SK-N-MC (cell line): ENCODE measurements at regions not wholly inside any gene's neighbourhood (a gene's known extent, or its start where the extent isn't known, plus 50 kb on each side); places are given as distances from the start of the nearest gene placed in this dataset.

Experiments
- EZH2 ChIP-seq: fragments of 200-600 bp; sonication (generic); IDR thresholded peaks from one replicate; pipeline ENCODE4 v1.6.1; 2017; ENCODE audit warnings: antibody characterized with exemption
- FOXP2 ChIP-seq: optimal IDR thresholded peaks from 2 replicates; pipeline ENCODE3; 2011; ENCODE audit warnings: mild to moderate bottlenecking, moderate library complexity; ENCODE audit not compliant: insufficient read depth; ENCODE audit errors: extremely low read length, control extremely low read depth
- POLR2AphosphoS5 ChIP-seq: IDR thresholded peaks from 2 replicates; pipeline ENCODE4 v1.6.1; 2012; ENCODE audit warnings: mild to moderate bottlenecking, low read depth, low read length, borderline replicate concordance

- TF ChIP-seq POLR2AphosphoS5: no peak
- no peak for TF ChIP-seq EZH2
- TF ChIP-seq FOXP2: no peak
Measured at GRCh38 chr2:6139142-6139541, 447.0 kb downstream of the SOX11 start.
